NCI-H2171 treated with DMSO at 0.1 percent for 48 hours (cell line): ENCODE measurements at regions not wholly inside any gene's neighbourhood (a gene's known extent, or its start where the extent isn't known, plus 50 kb on each side); places are given as distances from the start of the nearest gene placed in this dataset.
A peak's percentile ranks its signal among the peaks of the same experiment; 100 is the strongest.

Source experiments
- DNase-seq: peaks from one replicate; lab custom pipeline; 2025; lab: John Stamatoyannopoulos, UW

DNA sequence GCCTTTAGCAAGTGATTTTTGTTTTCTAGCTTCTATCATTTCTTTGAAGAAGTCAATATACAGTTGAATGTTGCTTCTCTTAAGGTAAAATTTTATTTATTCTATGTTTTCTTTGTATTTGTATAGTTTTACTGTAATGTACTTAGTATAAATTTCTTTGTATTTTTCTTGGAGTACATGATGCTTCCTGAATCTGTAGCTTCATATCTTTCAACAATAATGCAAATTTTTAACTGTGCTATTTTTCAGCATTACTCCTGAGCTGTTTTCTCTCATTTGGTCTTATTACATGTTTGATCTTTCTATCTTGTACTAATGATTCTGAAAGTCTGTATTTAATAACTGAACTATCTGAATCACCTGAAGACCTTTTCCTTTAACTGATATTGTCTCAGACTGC, 253.9 kb upstream of the NXPH2 start:
- DNase-seq, result no peak

GRCh38 chr2:139033300-139033699, 253.1 kb upstream of the NXPH2 start:
- DNase-seq, result no peak

DNA sequence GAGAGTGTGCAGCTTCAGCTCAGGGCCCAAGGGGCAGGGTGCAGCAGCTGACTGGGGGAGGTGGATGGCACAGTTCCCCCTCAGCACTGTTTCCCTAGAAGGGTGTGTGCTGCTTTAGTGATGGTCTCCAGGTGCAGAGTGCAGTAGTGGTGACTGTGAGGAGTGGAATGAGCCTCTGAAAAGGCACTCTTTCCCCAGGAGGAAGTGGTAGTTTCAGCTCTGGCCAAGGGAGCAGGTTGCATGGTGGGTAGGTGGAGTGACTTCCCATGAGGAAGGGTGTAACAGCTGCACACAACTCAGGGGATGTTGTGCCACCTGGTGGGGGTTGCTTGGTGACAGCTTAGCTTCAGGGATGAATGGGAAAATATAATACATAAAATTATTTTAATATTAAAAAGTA, 251.5 kb upstream of the NXPH2 start:
- peak; percentile 68 for DNase-seq

DNA sequence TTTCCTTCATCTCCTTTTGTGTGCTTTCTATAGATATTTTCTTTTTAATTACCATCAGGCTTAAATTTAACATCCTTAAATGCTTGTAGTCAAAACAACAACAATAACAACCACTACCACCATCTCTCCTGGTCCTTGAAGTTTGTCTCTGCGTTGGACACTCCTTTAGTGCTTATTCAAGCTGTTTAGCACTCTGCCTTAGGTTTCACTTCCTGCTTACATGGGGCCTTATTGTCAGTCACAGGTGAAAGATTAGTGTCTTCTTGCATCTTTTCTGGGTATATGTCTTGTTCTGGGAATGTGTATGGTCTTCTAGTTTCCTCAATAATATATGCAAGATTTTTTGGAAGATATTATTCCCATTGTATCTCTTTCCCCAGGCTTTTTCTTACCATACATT, 240.1 kb upstream of the NXPH2 start:
- DNase-seq, result no peak

DNA sequence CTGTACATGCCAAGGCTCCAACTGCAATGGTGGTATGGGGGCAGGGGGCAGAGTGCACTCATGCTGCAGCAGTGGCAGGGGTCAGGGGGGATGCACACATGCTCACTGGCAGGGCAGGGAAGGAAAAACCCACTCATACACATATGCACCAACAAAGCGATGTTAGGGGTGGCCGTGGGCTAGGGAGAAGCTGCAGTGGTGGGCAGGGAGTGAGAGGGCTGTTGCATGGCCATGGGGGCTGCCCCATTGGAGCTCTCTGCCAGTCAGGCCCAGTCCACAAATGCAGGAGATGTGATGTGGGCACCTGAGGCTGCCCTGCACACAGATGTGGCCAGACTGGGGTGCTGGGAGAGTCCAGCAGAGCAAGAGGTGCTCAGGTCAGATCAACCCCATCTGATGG, 238.1 kb upstream of the NXPH2 start:
- no peak for DNase-seq

DNA sequence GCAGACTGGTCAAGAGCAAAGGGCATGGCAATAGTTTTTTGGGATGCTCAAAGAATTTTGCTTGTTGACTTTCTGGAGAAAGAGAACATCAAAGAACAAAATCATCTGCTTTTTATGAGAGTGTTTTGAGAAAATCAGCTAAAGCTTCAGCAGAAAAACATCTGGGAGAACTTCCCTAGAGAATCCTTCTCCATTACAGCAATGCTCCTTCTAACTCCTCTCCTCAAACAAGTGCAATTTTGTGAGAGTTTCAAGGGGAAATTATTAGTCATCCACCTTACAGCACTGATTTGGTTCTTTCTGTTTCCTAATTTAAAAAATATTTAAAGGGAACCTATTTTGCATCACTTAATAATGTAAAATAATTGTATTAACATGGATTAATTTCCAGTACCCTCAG, 226.9 kb upstream of the NXPH2 start:
- DNase-seq, result no peak

DNA sequence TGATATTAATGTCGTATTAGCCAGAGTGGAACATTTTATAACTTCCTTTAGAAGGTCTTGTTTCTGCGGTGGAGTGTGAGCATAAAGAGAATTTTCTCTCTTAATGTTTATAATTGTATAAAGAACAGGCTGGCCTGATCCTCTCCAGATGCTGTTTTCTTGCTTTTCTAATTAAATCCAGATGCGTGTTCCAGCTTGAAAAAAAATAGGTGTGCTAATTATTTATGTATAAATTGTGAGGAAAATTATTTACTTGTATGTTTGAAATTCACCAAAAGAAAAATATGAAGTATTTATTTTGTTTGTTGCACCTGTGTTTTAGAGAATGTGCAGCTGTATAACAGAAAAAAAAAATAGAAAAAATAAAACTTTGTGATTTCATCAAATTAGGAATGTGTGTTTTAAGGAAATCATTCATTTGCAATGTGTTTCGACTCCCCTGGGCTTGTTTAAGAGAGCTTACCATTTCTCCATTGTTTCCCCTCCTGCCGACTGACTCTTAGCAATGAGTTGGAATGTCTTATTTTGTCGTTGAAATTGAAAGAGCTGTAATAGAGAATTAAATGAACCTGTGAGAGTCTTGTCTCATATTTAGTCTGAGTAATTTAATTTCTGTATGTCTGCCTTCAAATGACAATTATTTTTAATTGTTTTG, 220.1 kb upstream of the NXPH2 start:
- DNase-seq, result peak; percentile 30

- DNase-seq, result no peak
Observed at GRCh38 chr2:138997856-138998517, 217.8 kb upstream of the NXPH2 start.

DNA sequence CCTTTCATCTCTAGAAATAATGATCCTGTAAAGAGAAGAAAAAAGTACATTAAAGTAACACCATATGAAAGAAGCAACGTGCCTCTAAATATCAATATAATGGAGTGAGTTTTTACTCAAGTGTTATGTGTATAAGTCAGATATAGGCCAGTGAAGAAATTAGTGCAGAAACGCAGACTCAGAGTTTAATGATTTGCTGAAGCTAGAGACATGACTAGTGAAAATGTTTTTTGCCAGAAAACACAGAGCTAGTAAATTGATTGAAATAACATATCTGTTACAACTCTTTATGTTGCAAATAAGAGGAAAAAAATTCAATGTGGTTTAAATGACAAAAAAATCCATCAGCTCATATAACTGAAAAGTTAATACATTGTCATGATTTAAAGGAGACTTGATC, 217.2 kb upstream of the NXPH2 start:
- no peak for DNase-seq

DNA sequence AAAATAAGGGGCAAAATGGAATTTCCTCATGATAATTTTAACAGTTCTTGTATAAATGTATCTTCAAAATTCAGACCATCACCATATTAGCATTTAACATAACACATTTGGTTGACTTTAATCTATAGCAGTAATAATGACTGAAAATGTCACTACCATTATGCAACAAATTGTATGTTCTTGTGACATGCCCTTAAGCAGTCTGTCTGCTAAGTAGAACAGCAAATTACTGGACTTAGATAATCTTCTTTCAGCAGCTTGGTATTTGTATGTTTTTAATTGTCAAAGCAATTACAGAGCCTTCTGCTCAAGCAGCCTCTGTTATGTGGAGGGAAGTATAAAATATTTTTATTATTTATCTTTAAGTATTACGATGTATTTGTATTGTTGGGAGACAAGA, 214.3 kb upstream of the NXPH2 start:
- no peak for DNase-seq

GRCh38 chr2:138985881-138986280, 205.7 kb upstream of the NXPH2 start:
- DNase-seq, result no peak

DNA sequence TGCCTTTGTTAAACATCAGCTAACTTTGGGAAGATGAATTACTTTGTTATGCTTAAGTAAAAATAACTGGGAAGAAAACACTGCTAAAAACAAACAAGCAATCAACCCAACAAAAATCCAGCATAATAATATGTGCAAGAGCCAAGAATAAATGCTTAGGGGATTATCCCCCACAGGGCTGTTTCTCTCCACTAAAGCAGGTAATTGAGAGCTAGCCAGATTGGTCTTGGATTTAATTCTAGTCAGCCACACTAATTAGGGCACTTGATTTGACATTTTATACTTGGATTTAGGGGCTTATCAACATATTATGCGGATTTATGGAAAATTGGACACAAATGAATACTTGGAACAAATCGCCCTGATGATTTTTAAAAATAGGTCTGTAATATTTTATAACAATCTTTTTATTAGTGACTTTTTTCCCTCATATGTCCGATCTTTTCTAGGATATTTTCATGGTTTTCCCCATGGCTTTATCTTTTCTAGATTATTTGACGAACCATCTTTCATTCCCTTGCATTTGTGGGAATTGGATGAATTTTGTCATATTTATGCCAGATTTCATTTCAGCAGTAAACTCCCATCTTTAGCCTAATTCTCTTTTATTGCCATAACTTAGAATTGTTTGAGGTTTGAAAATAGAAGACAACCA, 199.1 kb upstream of the NXPH2 start:
- no peak for DNase-seq

- DNase-seq, result no peak
Observed at GRCh38 chr2:138974651-138975050, 194.5 kb upstream of the NXPH2 start.

GRCh38 chr2:138964418-138964817, 184.2 kb upstream of the NXPH2 start:
- no peak for DNase-seq

DNA sequence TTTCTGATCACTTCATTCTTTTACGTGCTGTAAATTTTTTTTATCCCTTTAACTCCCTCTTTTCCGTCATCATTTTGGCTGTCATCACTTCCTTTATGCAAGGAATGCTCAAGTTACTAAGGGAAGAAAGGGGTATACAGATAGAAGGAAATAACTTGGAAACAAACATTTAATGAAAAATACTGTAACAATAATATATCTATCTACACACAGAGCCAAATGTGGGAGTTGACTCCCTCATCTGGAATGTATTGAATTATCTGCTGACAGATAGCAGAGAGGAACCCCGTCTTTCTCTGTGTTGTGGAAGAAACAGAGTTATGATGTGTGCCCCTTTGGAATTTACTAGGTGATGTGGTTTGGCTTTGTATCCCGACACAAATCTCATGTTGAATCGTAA, 182.5 kb upstream of the NXPH2 start:
- DNase-seq, result no peak

DNA sequence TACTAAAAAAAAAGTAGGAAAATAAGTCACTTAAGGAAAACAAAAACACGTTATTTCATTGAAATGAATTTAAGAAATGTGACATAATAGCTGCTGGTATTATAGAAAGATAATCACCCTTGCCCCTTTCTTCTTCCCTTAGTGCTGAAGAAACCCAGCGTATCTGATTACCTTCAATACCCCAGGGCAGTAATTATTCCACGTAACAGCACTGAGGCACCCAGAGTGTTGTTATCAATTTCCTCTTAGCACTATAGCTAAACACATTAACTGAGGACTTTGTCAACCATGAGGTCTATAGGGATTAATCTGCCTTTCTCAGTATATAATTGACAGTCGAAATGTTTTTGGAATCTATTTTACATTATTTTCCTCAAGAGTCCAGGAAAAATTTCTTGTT, 180.0 kb upstream of the NXPH2 start:
- DNase-seq, result peak; percentile 70

GRCh38 chr2:138959031-138959430, 178.8 kb upstream of the NXPH2 start:
- no peak for DNase-seq

GRCh38 chr2:138956116-138956515, 175.9 kb upstream of the NXPH2 start:
- peak; percentile 74 for DNase-seq

DNA sequence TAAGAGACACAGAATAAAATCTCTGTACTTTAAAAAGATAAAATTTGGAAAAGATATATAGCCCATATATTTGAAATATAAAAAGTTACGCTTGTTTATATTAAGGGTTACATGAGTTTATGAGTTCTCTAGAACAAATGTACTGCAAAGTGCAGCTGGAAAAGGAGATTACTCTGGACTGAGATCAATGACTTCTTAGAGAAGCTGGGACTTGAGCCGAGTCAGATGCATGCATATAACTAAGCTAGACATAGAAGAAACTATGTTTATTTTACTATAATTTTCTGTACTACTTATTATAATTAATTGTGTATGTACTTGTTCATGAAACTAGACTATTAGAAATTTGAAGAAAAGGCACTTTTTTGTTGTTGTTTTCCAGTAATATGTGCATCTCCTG, 170.3 kb upstream of the NXPH2 start:
- no peak for DNase-seq

DNA sequence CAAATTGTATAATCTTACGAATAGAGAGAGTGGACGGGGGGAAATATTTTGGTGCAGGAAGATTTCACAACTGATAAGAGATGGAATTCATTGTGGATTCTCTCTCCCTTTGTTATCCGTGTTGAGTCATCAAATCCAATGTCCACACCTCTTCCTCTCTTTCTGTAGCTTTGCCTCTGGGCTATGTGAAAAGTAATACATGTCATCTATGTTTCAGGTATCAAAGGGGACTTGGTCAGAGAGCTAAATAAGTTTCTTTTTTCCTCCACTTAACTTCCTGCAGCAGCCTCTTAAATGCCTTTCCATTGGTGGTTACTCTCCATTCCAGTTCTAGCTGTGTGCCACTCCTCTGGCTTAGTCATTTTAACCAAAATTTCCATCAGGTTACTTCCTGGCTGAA, 169.3 kb upstream of the NXPH2 start:
- DNase-seq, result no peak

- no peak for DNase-seq
Observed at GRCh38 chr2:138948070-138948539, 167.9 kb upstream of the NXPH2 start.

DNA sequence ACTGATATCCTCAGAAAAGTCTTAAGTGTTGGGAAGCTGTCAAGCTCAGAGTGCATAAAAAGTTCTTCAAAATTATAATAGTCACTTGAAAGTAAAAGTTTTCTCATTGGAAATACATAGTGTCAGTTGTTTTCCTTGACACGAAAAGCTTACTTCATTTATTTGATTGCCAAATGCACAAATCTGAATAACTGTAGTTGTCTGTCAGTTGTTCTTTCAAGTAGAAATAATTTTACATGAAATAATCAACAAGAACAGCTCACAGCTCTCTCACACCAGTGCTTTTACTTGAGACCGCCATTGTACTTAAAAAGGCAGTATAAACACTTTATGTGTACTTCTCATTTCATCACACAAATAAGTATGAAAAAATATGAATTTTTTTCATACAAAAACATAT, 163.3 kb upstream of the NXPH2 start:
- no peak for DNase-seq

- DNase-seq, result no peak
Observed at GRCh38 chr2:138942466-138942865, 162.3 kb upstream of the NXPH2 start.
